ENCODE measurements at regions not wholly inside any gene's neighbourhood (a gene's known extent, or its start where the extent isn't known, plus 50 kb on each side); places are given as distances from the start of the nearest gene placed in this dataset.

DNA sequence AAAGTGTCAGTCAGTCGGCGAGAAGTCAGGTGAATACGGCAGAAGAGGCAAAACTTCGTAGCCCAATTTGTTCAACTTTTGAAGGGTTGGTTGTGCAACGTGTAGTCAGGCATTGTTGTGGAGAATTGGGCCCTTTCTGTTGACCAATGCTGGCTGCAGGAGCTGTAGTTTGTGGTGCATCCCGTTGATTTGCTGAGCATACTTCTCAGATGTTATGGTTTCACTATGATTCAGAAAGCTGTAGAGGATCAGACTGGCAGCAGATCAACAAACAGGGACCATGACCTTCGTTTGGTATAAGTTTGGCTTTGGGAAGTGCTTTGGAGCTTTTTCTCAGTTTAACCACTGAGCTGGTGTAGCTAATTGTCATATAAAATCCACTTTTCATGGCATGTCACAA lies 190.2 kb upstream of the ADAMTS5 start:
- no peak for TF ChIP-seq CTCF (IDR thresholded peaks at IDR 0.05)
- TF ChIP-seq POLR2A (IDR thresholded peaks at IDR 0.05), result no peak
